ENCODE measurements at regions not wholly inside any gene's neighbourhood (a gene's known extent, or its start where the extent isn't known, plus 50 kb on each side); places are given as distances from the start of the nearest gene placed in this dataset.
"Not testable (repeated sequence)": the region's sequence is repeated elsewhere in the genome, so short reads cannot be mapped to it uniquely, and the experiment has no call there.

- intact Hi-C loops (cut with DNase I; ENCODE audit: low total_unique reads): no loop called here
- Histone ChIP-seq H3K27ac (no peak overlapping the region), H3K36me3 (no peaks in the 10 kb centered on the region), H3K4me1 (no peaks in the 10 kb centered on the region), H3K9me3 (no peaks in the 10 kb centered on the region), H3K27me3 (peaks cover 0 to 13% of the 10 kb centered on the region in 2 donors), H3K4me3 (no peak overlapping the region)
- no peak for TF ChIP-seq POLR2A (IDR thresholded peaks at IDR 0.05)
- TF ChIP-seq, protein P1, sequence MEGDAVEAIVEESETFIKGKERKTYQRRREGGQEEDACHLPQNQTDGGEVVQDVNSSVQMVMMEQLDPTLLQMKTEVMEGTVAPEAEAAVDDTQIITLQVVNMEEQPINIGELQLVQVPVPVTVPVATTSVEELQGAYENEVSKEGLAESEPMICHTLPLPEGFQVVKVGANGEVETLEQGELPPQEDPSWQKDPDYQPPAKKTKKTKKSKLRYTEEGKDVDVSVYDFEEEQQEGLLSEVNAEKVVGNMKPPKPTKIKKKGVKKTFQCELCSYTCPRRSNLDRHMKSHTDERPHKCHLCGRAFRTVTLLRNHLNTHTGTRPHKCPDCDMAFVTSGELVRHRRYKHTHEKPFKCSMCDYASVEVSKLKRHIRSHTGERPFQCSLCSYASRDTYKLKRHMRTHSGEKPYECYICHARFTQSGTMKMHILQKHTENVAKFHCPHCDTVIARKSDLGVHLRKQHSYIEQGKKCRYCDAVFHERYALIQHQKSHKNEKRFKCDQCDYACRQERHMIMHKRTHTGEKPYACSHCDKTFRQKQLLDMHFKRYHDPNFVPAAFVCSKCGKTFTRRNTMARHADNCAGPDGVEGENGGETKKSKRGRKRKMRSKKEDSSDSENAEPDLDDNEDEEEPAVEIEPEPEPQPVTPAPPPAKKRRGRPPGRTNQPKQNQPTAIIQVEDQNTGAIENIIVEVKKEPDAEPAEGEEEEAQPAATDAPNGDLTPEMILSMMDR (IDR thresholded peaks at IDR 0.05): no peak
- DNase-seq: no peak
These were observed 93.2 kb upstream of the PRKX start for GRCh38 chrX:3806630-3807029.

DNA sequence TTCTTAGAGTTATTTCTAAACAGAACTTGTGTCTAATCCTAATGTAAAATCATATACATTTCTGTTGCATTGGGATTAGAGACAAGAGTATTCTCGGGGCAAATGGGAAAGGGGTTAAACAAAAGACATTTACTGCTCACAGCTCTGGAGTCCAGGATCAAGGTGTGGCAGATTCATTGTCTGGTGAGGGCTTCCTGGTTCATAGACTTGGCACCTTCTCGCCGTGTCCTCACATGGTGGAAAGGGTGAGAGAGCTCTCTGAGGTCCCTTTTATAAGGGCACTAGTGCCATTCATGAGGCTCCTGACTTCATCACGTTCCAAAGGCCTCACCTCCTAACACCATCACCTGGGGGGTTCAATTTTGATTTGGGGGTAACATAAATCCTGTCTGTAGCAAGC lies 90.3 kb upstream of the PRKX start:
- no peak overlapping the region for H3K4me3 ChIP-seq
- TF ChIP-seq POLR2A (IDR thresholded peaks at IDR 0.05): no peak
- TF ChIP-seq, protein P1 (IDR thresholded peaks at IDR 0.05): no peak
- H3K4me1 ChIP-seq: no peaks in the 10 kb centered on the region
- no peaks in the 10 kb centered on the region for H3K9me3 ChIP-seq
- no peak overlapping the region for H3K27ac ChIP-seq
- H3K36me3 ChIP-seq: no peaks in the 10 kb centered on the region
- DNase-seq: no peak
- H3K27me3 ChIP-seq: peaks cover 0 to 13% of the 10 kb centered on the region in 2 donors
- intact Hi-C loops (cut with DNase I; ENCODE audit: low total_unique reads): no loop called here

DNA sequence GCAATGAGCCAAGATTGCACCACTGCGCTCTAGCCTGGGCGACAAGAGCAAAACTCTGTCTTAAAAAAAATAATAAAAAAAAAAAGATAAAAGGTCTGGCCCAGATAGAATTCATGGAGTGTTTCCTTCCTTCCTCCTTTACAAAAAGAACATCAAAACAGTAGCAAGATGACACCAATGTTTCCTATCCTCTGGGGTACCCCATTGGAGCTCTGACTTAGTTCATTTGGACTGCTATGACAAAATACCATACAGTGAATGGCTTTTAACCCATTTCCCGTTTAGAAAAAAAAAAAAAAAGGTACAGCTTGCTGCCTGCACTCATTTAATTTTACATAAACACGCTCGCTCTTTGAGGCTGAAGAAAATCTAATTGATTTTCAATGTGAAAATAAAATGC lies 89.9 kb upstream of the PRKX start:
- Histone ChIP-seq H3K27me3 (peaks cover 0 to 11% of the 10 kb centered on the region in 2 donors), H3K4me1 (no peaks in the 10 kb centered on the region), H3K9me3 (no peaks in the 10 kb centered on the region), H3K36me3 (no peaks in the 10 kb centered on the region), H3K27ac (no peak overlapping the region), H3K4me3 (no peak overlapping the region)
- intact Hi-C loops (cut with DNase I; ENCODE audit: low total_unique reads): no loop called here
- DNase-seq: no peak
- no peak for TF ChIP-seq POLR2A (IDR thresholded peaks at IDR 0.05)
- TF ChIP-seq, protein P1 (IDR thresholded peaks at IDR 0.05): no peak

DNA sequence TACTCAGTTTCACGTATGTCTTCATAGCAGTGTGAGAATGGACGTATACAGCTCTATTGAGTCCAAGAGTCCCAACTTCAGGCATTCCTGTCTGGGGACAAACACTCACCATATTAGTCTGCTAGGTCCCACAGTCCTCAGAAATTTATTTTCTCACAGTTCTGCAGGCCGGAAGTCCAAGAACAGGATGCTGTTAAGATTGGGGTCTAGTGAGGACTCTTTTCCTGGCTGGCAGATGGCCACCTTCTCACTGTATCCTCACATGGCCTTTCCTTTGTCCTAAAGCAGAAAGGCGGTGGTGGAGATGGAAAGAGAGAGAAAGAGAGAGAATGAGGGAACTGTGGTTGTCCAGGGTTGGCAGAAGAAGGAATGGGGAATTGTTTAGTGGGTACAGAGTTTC lies 82.0 kb upstream of the PRKX start:
- H3K27ac ChIP-seq; intact Hi-C loops (cut with DNase I; ENCODE audit: low total_unique reads); H3K4me1 ChIP-seq; DNase-seq; H3K9me3 ChIP-seq; H3K4me3 ChIP-seq; H3K27me3 ChIP-seq; H3K36me3 ChIP-seq: not testable (repeated sequence)

- H3K4me1 ChIP-seq: no peaks in the 10 kb centered on the region
- no peaks in the 10 kb centered on the region for H3K9me3 ChIP-seq
- H3K4me3 ChIP-seq: no peak overlapping the region
- intact Hi-C loops (cut with DNase I; ENCODE audit: low total_unique reads): no loop called here
- DNase-seq: no peak
- H3K27ac ChIP-seq: no peak overlapping the region
- H3K36me3 ChIP-seq: no peaks in the 10 kb centered on the region
- TF ChIP-seq, protein P1 (IDR thresholded peaks at IDR 0.05): no peak
- TF ChIP-seq POLR2A (IDR thresholded peaks at IDR 0.05): no peak
- H3K27me3 ChIP-seq: peaks cover 0 to 2% of the 10 kb centered on the region in 2 donors
These were observed 78.0 kb upstream of the PRKX start for GRCh38 chrX:3791449-3791848.

Data from uterus (tissue), 3 donors.